SK-N-SH (cell line): ENCODE measurements at regions not wholly inside any gene's neighbourhood (a gene's known extent, or its start where the extent isn't known, plus 50 kb on each side); places are given as distances from the start of the nearest gene placed in this dataset.

ENCODE experiments used
- CHD2 ChIP-seq: fragments of 150-350 bp; IDR thresholded peaks from 2 replicates; pipeline ENCODE4 v1.6.1; 2018; ENCODE audit warnings: low read length; ENCODE audit not compliant: partially characterized antibody
- EP300 ChIP-seq, 2 experiments: IDR thresholded peaks; 2 replicates each; pipeline versions ENCODE4 v1.4.0 to v1.6.1; 2012; ENCODE audit warnings: borderline replicate concordance in 1 of 2, low read depth in 1 of 2, low read length in 1 of 2
- FOSL2 ChIP-seq: IDR thresholded peaks from 2 replicates; pipeline ENCODE4 v1.4.0; 2012; ENCODE audit warnings: low read depth, mild to moderate bottlenecking, moderate library complexity, borderline replicate concordance
- FOXJ3 ChIP-seq: sonication (generic); formaldehyde crosslinking; IDR thresholded peaks from 2 replicates; pipeline ENCODE4 v1.5.1; 2020; ENCODE audit warnings: mild to moderate bottlenecking, missing genetic modification reagents
- SMC3 ChIP-seq: IDR thresholded peaks from 2 replicates; pipeline ENCODE4 v1.6.1; 2012; ENCODE audit warnings: low read depth, low read length, improper control_type of control experiment
- TEAD4 ChIP-seq: IDR thresholded peaks from 2 replicates; pipeline ENCODE4 v1.4.0; 2012; ENCODE audit warnings: mild to moderate bottlenecking, borderline replicate concordance; ENCODE audit not compliant: insufficient read depth
- TF ChIP-seq, protein P1 (sequence below): IDR thresholded peaks from 2 replicates; pipeline ENCODE4 v1.4.0; 2012; ENCODE audit warnings: low read depth, borderline replicate concordance
- TF ChIP-seq, protein P2 (sequence below): fragments of 200-600 bp; sonication (generic); IDR thresholded peaks from 2 replicates; pipeline ENCODE4 v1.6.1; 2017; ENCODE audit warnings: antibody characterized with exemption, mild to moderate bottlenecking, moderate library complexity

DNA sequence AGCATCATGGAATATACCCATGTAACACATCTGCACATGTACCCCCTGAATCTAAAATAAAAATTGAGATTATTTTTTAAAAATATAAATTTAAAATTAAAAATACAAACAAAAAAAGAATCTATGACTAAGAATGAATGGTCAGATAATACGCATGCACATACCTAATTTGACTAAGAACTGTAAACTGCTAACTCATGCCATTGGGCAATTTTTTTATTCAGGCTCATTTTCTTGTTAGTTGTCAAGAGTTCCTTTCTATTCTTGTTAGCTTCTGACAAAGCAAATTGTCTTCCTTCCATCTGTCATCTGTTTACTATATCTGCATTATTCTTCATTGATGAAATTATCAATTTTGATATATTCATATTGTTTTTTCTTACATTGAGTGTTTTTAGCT is 69.5 kb upstream of the HAND1 start:
- TF ChIP-seq EP300 (IDR thresholded peaks at IDR 0.05; ENCODE audit: borderline replicate concordance in 1 of 2, low read depth in 1 of 2, low read length in 1 of 2) (no peak), FOXJ3 (CRISPR knock-in tag) (no peak), TEAD4 (no peak), CHD2 (no peak), FOSL2 (no peak), SMC3 (no peak)
- TF ChIP-seq, protein P1, sequence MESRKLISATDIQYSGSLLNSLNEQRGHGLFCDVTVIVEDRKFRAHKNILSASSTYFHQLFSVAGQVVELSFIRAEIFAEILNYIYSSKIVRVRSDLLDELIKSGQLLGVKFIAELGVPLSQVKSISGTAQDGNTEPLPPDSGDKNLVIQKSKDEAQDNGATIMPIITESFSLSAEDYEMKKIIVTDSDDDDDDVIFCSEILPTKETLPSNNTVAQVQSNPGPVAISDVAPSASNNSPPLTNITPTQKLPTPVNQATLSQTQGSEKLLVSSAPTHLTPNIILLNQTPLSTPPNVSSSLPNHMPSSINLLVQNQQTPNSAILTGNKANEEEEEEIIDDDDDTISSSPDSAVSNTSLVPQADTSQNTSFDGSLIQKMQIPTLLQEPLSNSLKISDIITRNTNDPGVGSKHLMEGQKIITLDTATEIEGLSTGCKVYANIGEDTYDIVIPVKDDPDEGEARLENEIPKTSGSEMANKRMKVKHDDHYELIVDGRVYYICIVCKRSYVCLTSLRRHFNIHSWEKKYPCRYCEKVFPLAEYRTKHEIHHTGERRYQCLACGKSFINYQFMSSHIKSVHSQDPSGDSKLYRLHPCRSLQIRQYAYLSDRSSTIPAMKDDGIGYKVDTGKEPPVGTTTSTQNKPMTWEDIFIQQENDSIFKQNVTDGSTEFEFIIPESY = no peak
- TF ChIP-seq, protein P2, sequence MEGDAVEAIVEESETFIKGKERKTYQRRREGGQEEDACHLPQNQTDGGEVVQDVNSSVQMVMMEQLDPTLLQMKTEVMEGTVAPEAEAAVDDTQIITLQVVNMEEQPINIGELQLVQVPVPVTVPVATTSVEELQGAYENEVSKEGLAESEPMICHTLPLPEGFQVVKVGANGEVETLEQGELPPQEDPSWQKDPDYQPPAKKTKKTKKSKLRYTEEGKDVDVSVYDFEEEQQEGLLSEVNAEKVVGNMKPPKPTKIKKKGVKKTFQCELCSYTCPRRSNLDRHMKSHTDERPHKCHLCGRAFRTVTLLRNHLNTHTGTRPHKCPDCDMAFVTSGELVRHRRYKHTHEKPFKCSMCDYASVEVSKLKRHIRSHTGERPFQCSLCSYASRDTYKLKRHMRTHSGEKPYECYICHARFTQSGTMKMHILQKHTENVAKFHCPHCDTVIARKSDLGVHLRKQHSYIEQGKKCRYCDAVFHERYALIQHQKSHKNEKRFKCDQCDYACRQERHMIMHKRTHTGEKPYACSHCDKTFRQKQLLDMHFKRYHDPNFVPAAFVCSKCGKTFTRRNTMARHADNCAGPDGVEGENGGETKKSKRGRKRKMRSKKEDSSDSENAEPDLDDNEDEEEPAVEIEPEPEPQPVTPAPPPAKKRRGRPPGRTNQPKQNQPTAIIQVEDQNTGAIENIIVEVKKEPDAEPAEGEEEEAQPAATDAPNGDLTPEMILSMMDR = no peak
